GM12878 (cell line): ENCODE measurements at regions not wholly inside any gene's neighbourhood (a gene's known extent, or its start where the extent isn't known, plus 50 kb on each side); places are given as distances from the start of the nearest gene placed in this dataset.

Experiments used
- ATAC-seq: fragments of 200-7000 bp; cut with Tn5 transposase; 3 replicates; pipeline ENCODE4 v1.9.1; 2020; ENCODE audit warnings: mild to moderate bottlenecking, moderate library complexity
- BruUV-seq: library from RNA; stranded (reverse); fragments of 400-500 nt; replicated peaks from 2 replicates; lab custom pipeline; 2021; lab: Mats Ljungman, UMichigan
- CTCF ChIA-PET: fragments of 300-600 bp; sonication (Branson Sonifier 250); formaldehyde crosslinking; extraction: SDS; loops from one replicate; lab custom pipeline; 2021; ENCODE audit warnings: inconsistent platforms; lab: Yijun Ruan, JAX
- POLR2A ChIA-PET: fragments of 350-600 bp; formaldehyde crosslinking; extraction: SDS; loops from one replicate; lab custom pipeline; 2021; ENCODE audit warnings: inconsistent platforms; lab: Charles Lee
- RAD21 ChIA-PET: fragments of 300-600 bp; sonication (Branson Sonifier 250); formaldehyde crosslinking; loops from one replicate; lab custom pipeline; 2023; ENCODE audit warnings: antibody characterized with exemption; ENCODE audit not compliant: unreplicated experiment; lab: Charles Lee
- SMC1A ChIA-PET: fragments of 300-600 bp; sonication (Branson Sonifier 250); formaldehyde crosslinking; loops from one replicate; lab custom pipeline; 2023; ENCODE audit not compliant: unreplicated experiment, uncharacterized antibody; lab: Charles Lee
- DNase-seq: peaks from one replicate; pipeline ENCODE4 v3.0.0-alpha.2; 2011; ENCODE audit warnings: low read depth, low spot score
- FAIRE-seq: peaks from 3 replicates; lab custom pipeline; 2011; peaks lifted over from hg19 to GRCh38; lab: Jason Lieb, UNC
- H2AFZ ChIP-seq: 2 replicates; pipeline ENCODE4 v1.6.0; 2011; ENCODE audit warnings: low read depth, low read length, control low read depth; ENCODE audit not compliant: control insufficient read depth
- H3K27ac ChIP-seq: 2 replicates; pipeline ENCODE4 v1.5.1; 2011; ENCODE audit warnings: control low read depth; ENCODE audit not compliant: control insufficient read depth, insufficient read depth
- H3K27me3 ChIP-seq, 2 experiments: replicated peaks in 1 of 2; 2 replicates each; pipeline versions ENCODE4 v1.6.0 to v1.6.1; 2011; ENCODE audit warnings: low read length in 1 of 2; ENCODE audit not compliant: control insufficient read depth in 2 of 2, insufficient read depth in 2 of 2
- H3K36me3 ChIP-seq, 2 experiments: 2 replicates each; pipeline ENCODE4 v1.5.1; 2011; ENCODE audit warnings: low read length in 1 of 2; ENCODE audit not compliant: control insufficient read depth in 2 of 2, insufficient read depth in 2 of 2
- H3K4me1 ChIP-seq: 2 replicates; pipeline ENCODE4 v1.6.1; 2011; ENCODE audit warnings: mild to moderate bottlenecking, low read length, moderate library complexity, mixed read lengths; ENCODE audit not compliant: control insufficient read depth, insufficient read depth
- H3K4me2 ChIP-seq: 2 replicates; pipeline ENCODE4 v1.6.0; 2011; ENCODE audit warnings: control low read depth; ENCODE audit not compliant: control insufficient read depth, insufficient read depth
- H3K4me3 ChIP-seq: fragments of 200-600 bp; sonication (generic); 2 replicates; pipeline ENCODE4 v1.5.1; 2016
- H3K79me2 ChIP-seq: 2 replicates; pipeline ENCODE4 v1.6.0; 2011; ENCODE audit warnings: low read length; ENCODE audit not compliant: control insufficient read depth, insufficient read depth
- H3K9ac ChIP-seq: 2 replicates; pipeline ENCODE4 v1.8.0; 2011; ENCODE audit warnings: low read length, control low read depth, mixed read lengths; ENCODE audit not compliant: control insufficient read depth, insufficient read depth
- H3K9me3 ChIP-seq: replicated peaks from 3 replicates; pipeline ENCODE4 v1.5.1; 2011; ENCODE audit warnings: mild to moderate bottlenecking, low read length; ENCODE audit not compliant: control insufficient read depth, insufficient read depth
- H4K20me1 ChIP-seq: 2 replicates; pipeline ENCODE4 v1.6.0; 2011; ENCODE audit not compliant: control insufficient read depth, insufficient read depth
- CBX3 ChIP-seq: fragments of 200-600 bp; sonication (generic); IDR thresholded peaks from 2 replicates; pipeline ENCODE4 v1.6.1; 2016; ENCODE audit warnings: low read depth, borderline replicate concordance
- FOS ChIP-seq: IDR thresholded peaks from 3 replicates; pipeline ENCODE4 v1.6.1; 2011; ENCODE audit warnings: borderline replicate concordance; ENCODE audit not compliant: insufficient read length; ENCODE audit errors: extremely low read depth
- FOXM1 ChIP-seq: IDR thresholded peaks from 2 replicates; pipeline ENCODE4 v1.6.1; 2012; ENCODE audit warnings: low read depth, mild to moderate bottlenecking, inconsistent platforms, low read length, moderate library complexity
- GATAD2B ChIP-seq: fragments of 450-650 bp; conservative IDR thresholded peaks from 2 replicates; pipeline ENCODE4 v1.6.1; 2017; ENCODE audit warnings: low read depth, mild to moderate bottlenecking, moderate library complexity
- MTA3 ChIP-seq: IDR thresholded peaks from 2 replicates; pipeline ENCODE4 v1.6.1; 2012; ENCODE audit warnings: low read length, inconsistent platforms, borderline replicate concordance
- MXI1 ChIP-seq: fragments of 150-350 bp; IDR thresholded peaks from 2 replicates; pipeline ENCODE4 v1.6.1; 2011; ENCODE audit warnings: low read depth, mild to moderate bottlenecking, inconsistent platforms, low read length, improper control_type of control experiment
- NFYB ChIP-seq: IDR thresholded peaks from 2 replicates; pipeline ENCODE4 v1.6.1; 2011; ENCODE audit warnings: low read depth, mild to moderate bottlenecking, low read length, improper control_type of control experiment, moderate library complexity; ENCODE audit not compliant: insufficient read depth
- NRF1 ChIP-seq: conservative IDR thresholded peaks from 2 replicates; pipeline ENCODE4 v1.6.1; 2011; ENCODE audit warnings: mild to moderate bottlenecking, low read depth, low read length, improper control_type of control experiment
- POLR2AphosphoS5 ChIP-seq: IDR thresholded peaks from 2 replicates; pipeline ENCODE4 v1.6.1; 2011; ENCODE audit warnings: mild to moderate bottlenecking, low read length, inconsistent platforms
- SIN3A ChIP-seq: IDR thresholded peaks from 2 replicates; pipeline ENCODE4 v1.6.1; 2012; ENCODE audit warnings: low read depth, low read length, improper control_type of control experiment
- ZNF24 ChIP-seq: fragments of 450-650 bp; IDR thresholded peaks from 2 replicates; pipeline ENCODE4 v1.6.1; 2017; ENCODE audit warnings: antibody characterized with exemption, mild to moderate bottlenecking
- WGBS: methylation state at CpG from one replicate; pipeline ENCODE4 v1.1.6; 2016; ENCODE audit warnings: low lambda C conversion rate; ENCODE audit not compliant: insufficient replicate concordance, insufficient coverage; ENCODE audit errors: missing lambda C conversion rate; 5-methylcytosine and 5-hydroxymethylcytosine counted together
- in situ Hi-C: fragments of 300-500 bp; cut with MboI; formaldehyde crosslinking; loops from 9 replicates; pipeline ENCODE4 v1.14.3; 2018; ENCODE audit warnings: mixed read lengths
- intact Hi-C: fragments of 100-400 bp; cut with micrococcal nuclease; formaldehyde crosslinking; loops from one replicate; pipeline ENCODE4 v1.14.2; 2022; ENCODE audit not compliant: unreplicated experiment
- TF ChIP-seq, protein P1 (sequence below): IDR thresholded peaks from 2 replicates; pipeline ENCODE4 v1.6.1; 2011; ENCODE audit warnings: borderline replicate concordance, low read depth, mild to moderate bottlenecking, moderate library complexity, low read length; ENCODE audit not compliant: insufficient read depth, poor library complexity, severe bottlenecking

DNA sequence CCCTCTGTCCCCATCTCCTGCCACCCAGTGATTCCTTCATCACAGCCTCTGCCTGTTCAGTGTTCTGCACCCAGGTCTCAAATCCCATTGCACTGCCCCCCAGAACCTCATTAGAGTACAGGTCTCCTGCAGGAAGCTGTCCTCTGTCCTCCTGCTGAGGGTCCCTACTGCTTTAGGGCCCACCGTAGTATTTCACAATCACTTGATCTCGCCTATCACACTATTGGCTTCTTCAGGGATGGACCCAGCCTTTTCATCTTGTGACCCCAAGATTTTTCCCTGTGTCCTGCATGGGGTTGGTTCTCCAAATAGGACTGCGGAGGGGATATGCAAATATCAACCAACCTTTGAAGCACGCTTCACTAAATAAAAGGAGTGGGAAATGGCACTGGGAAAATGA lies 331.1 kb upstream of the AJAP1 start:
- in situ Hi-C loops (no loop called here), intact Hi-C loops (no loop called here)
- SMC1A ChIA-PET = no interaction called here
- H2AFZ ChIP-seq = no peak overlapping the region
- no peaks in the 10 kb centered on the region for H3K79me2 ChIP-seq
- H3K4me2 ChIP-seq = no peak overlapping the region
- RAD21 ChIA-PET = no interaction called here
- no peak for DNase-seq
- no peaks in the 10 kb centered on the region for H3K36me3 ChIP-seq
- no peaks in the 10 kb centered on the region for H4K20me1 ChIP-seq
- no peak overlapping the region for H3K9ac ChIP-seq
- H3K4me3 ChIP-seq = no peak overlapping the region
- no TSS peak for BruUV-seq
- H3K9me3 ChIP-seq = no peaks in the 10 kb centered on the region; the same call in 2 of the 3 replicates
- ATAC-seq = no peak
- no peak for TF ChIP-seq NRF1
- TF ChIP-seq FOXM1 = no peak
- TF ChIP-seq FOS = no peak
- no peak for TF ChIP-seq POLR2AphosphoS5
- no peak for TF ChIP-seq MTA3
- TF ChIP-seq ZNF24 = no peak
- TF ChIP-seq CBX3 = no peak
- no peak for TF ChIP-seq SIN3A
- TF ChIP-seq GATAD2B = no peak
- TF ChIP-seq NFYB = no peak
- no peak for TF ChIP-seq MXI1
- TF ChIP-seq, protein P1, sequence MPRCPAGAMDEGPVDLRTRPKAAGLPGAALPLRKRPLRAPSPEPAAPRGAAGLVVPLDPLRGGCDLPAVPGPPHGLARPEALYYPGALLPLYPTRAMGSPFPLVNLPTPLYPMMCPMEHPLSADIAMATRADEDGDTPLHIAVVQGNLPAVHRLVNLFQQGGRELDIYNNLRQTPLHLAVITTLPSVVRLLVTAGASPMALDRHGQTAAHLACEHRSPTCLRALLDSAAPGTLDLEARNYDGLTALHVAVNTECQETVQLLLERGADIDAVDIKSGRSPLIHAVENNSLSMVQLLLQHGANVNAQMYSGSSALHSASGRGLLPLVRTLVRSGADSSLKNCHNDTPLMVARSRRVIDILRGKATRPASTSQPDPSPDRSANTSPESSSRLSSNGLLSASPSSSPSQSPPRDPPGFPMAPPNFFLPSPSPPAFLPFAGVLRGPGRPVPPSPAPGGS = no peak
- FAIRE-seq = no peak
- H3K27me3 ChIP-seq = no peaks in the 10 kb centered on the region
- no peaks in the 10 kb centered on the region for H3K4me1 ChIP-seq
- CTCF ChIA-PET = no interaction called here
- no peak overlapping the region for H3K27ac ChIP-seq
- POLR2A ChIA-PET = no interaction called here
- 32% methylated on average over 4 of the region's 4 CpGs for WGBS
